AG04450 (cell line): ENCODE measurements at regions not wholly inside any gene's neighbourhood (a gene's known extent, or its start where the extent isn't known, plus 50 kb on each side); places are given as distances from the start of the nearest gene placed in this dataset.

Source experiments
- CTCF ChIA-PET: fragments of 300-600, 350-600 bp; formaldehyde crosslinking; extraction: SDS; loops from one replicate; lab custom pipeline; 2022; ENCODE audit warnings: antibody characterized with exemption, inconsistent platforms; lab: Charles Lee
- POLR2A ChIA-PET: fragments of 350-600 bp; formaldehyde crosslinking; extraction: SDS; loops from one replicate; lab custom pipeline; 2021; ENCODE audit warnings: antibody characterized with exemption, inconsistent platforms; lab: Yijun Ruan, JAX
- DNase-seq: peaks from one replicate; pipeline ENCODE4 v3.0.0-alpha.2; 2011; ENCODE audit warnings: low read depth, low spot score
- H3K27ac ChIP-seq: one replicate; pipeline ENCODE4 v1.5.1; 2012; ENCODE audit warnings: low read depth, low read length, control low read depth
- H3K27me3 ChIP-seq: one replicate; pipeline ENCODE4 v1.6.0; 2012; ENCODE audit warnings: low read length; ENCODE audit not compliant: control insufficient read depth, insufficient read depth
- H3K4me3 ChIP-seq: 2 replicates; pipeline ENCODE4 v1.5.1; 2011; ENCODE audit warnings: mild to moderate bottlenecking, low read depth, low read length, control low read depth
- H3K9me3 ChIP-seq: 2 replicates; pipeline ENCODE4 v1.5.1; 2012; ENCODE audit warnings: low read length; ENCODE audit not compliant: control insufficient read depth, insufficient read depth
- CTCF ChIP-seq: IDR thresholded peaks from 2 replicates; pipeline ENCODE4 v1.5.1; 2011; ENCODE audit warnings: low read depth, low read length, control low read depth, inconsistent platforms

- DNase-seq, result no peak
- TF ChIP-seq CTCF, result no peak
Observed at GRCh38 chr2:83901317-83901716, 557.8 kb downstream of the SUCLG1 start.

GRCh38 chr2:83900862-83901261, 558.2 kb downstream of the SUCLG1 start:
- Histone ChIP-seq H3K27me3 (no peaks in the 10 kb centered on the region), H3K9me3 (no peaks in the 10 kb centered on the region), H3K4me3 (no peak overlapping the region), H3K27ac (no peak overlapping the region)
- peak; percentile 0 for DNase-seq
- TF ChIP-seq CTCF, result no peak
- CTCF ChIA-PET, result no interaction called here
- POLR2A ChIA-PET, result no interaction called here

More at GRCh38 chr2:83901317-83901716, 557.8 kb downstream of the SUCLG1 start:
- POLR2A ChIA-PET, result no interaction called here
- CTCF ChIA-PET, result no interaction called here
- Histone ChIP-seq H3K27me3 (no peaks in the 10 kb centered on the region), H3K4me3 (no peak overlapping the region), H3K27ac (no peak overlapping the region), H3K9me3 (no peaks in the 10 kb centered on the region)

- ChIA-PET POLR2A (no interaction called here), CTCF (no interaction called here)
- no peaks in the 10 kb centered on the region for H3K9me3 ChIP-seq
- no peak for DNase-seq
- H3K27ac ChIP-seq, result no peak overlapping the region
- TF ChIP-seq CTCF, result no peak
- no peak overlapping the region for H3K4me3 ChIP-seq
- H3K27me3 ChIP-seq, result no peaks in the 10 kb centered on the region
Observed at GRCh38 chr2:83899271-83899670, 559.8 kb downstream of the SUCLG1 start.

DNA sequence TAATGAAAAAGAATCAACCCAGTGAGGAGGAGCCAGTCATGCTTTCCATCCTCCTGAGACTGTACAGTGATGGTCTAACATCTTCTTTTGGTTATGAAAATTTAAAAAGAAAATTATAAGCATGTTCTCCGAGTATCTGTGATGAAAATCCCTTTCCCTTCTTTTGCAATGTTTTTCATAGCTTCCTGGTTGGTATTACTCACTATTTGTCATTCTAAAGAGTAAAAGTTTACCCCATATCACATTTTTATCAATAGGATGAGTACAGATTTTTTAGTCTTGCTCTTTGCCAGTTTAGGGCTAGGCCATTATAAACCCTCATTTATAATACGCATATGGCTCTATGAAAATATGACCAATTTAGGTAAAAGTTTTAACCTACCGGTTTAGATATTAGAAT, 564.1 kb downstream of the SUCLG1 start:
- H3K9me3 ChIP-seq, result no peaks in the 10 kb centered on the region
- no peak for DNase-seq
- ChIA-PET POLR2A (no interaction called here), CTCF (no interaction called here)
- TF ChIP-seq CTCF, result no peak
- no peak overlapping the region for H3K4me3 ChIP-seq
- H3K27me3 ChIP-seq, result no peaks in the 10 kb centered on the region
- H3K27ac ChIP-seq, result no peak overlapping the region

GRCh38 chr2:83887757-83888156, 571.3 kb downstream of the SUCLG1 start:
- DNase-seq, result no peak
- TF ChIP-seq CTCF, result no peak
- Histone ChIP-seq H3K27me3 (no peaks in the 10 kb centered on the region), H3K4me3 (no peak overlapping the region), H3K27ac (no peak overlapping the region), H3K9me3 (no peaks in the 10 kb centered on the region)
- CTCF ChIA-PET, result no interaction called here
- POLR2A ChIA-PET, result no interaction called here
